Gastroesophageal sphincter (tissue), 3 donors: ENCODE measurements at regions not wholly inside any gene's neighbourhood (a gene's known extent, or its start where the extent isn't known, plus 50 kb on each side); places are given as distances from the start of the nearest gene placed in this dataset.

Source experiments
- EP300 ChIP-seq: sonication (generic); formaldehyde crosslinking; IDR thresholded peaks from one replicate; pipeline ENCODE4 v1.6.1; 2017; ENCODE audit warnings: antibody characterized with exemption, mild to moderate bottlenecking
- POLR2A ChIP-seq, 2 donors: fragments of 450-650 bp; IDR thresholded peaks; one replicate each; pipeline ENCODE4 v1.6.1; 2017; ENCODE audit warnings: antibody characterized with exemption in 2 of 2, mild to moderate bottlenecking in 2 of 2, moderate library complexity in 1 of 2
- POLR2AphosphoS5 ChIP-seq: sonication (generic); formaldehyde crosslinking; IDR thresholded peaks from one replicate; pipeline ENCODE4 v1.6.1; 2017; ENCODE audit warnings: antibody characterized with exemption
- TF ChIP-seq, protein P1 (sequence below), 4 experiments: fragments of 200-600 bp in 2 of 4; fragments of 450-650 bp in 2 of 4; sonication (generic) in 1 of 4; IDR thresholded peaks; one replicate each; pipeline ENCODE4 v1.5.1; 2017 to 2019; ENCODE audit warnings: antibody characterized with exemption in 4 of 4, mild to moderate bottlenecking in 2 of 4, moderate library complexity in 2 of 4

DNA sequence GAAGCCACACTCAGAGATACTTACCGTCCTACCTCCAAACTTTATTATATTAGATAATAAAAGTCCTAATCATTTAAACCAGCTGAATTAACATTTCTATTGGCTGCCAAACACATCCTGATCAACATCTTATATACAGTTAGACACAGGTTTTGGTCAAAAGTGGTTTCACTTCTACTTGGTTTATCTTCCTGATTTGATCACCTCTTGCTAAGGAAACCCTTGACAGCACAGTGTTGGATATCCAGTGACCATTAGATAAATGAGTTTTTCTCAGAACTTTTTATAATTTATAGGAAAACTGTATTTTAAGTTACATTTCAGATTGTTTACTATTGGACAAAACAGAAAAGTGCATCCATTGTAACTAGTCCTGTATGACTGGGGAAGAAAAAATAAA is 198.4 kb upstream of the NR2F2 start:
- TF ChIP-seq, protein P1, sequence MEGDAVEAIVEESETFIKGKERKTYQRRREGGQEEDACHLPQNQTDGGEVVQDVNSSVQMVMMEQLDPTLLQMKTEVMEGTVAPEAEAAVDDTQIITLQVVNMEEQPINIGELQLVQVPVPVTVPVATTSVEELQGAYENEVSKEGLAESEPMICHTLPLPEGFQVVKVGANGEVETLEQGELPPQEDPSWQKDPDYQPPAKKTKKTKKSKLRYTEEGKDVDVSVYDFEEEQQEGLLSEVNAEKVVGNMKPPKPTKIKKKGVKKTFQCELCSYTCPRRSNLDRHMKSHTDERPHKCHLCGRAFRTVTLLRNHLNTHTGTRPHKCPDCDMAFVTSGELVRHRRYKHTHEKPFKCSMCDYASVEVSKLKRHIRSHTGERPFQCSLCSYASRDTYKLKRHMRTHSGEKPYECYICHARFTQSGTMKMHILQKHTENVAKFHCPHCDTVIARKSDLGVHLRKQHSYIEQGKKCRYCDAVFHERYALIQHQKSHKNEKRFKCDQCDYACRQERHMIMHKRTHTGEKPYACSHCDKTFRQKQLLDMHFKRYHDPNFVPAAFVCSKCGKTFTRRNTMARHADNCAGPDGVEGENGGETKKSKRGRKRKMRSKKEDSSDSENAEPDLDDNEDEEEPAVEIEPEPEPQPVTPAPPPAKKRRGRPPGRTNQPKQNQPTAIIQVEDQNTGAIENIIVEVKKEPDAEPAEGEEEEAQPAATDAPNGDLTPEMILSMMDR (IDR thresholded peaks at IDR 0.05): no peak
- no peak for TF ChIP-seq POLR2AphosphoS5
- TF ChIP-seq POLR2A (IDR thresholded peaks at IDR 0.05): no peak
- TF ChIP-seq EP300: no peak
